Erythroblast (primary cell): ENCODE measurements at regions not wholly inside any gene's neighbourhood (a gene's known extent, or its start where the extent isn't known, plus 50 kb on each side); places are given as distances from the start of the nearest gene placed in this dataset.

Experiments used
- GATA1 ChIP-seq: IDR thresholded peaks from 2 replicates; pipeline ENCODE4 v1.6.1; 2011; ENCODE audit warnings: low read depth, mild to moderate bottlenecking, control low read depth, low read length, moderate library complexity
- POLR2A ChIP-seq: IDR thresholded peaks from 2 replicates; pipeline ENCODE4 v1.6.1; 2011; ENCODE audit warnings: mild to moderate bottlenecking, low read length

- TF ChIP-seq POLR2A (no peak), GATA1 (no peak)
Observed at GRCh38 chr11:16512899-16513241, 156.5 kb upstream of the SOX6 start.
